SIG-M5 treated with dmso at 0.1 percent for 504 hours (cell line): ENCODE measurements at regions not wholly inside any gene's neighbourhood (a gene's known extent, or its start where the extent isn't known, plus 50 kb on each side); places are given as distances from the start of the nearest gene placed in this dataset.

Source experiments
- DNase-seq: peaks from one replicate; lab custom pipeline; 2025; ENCODE audit not compliant: unreplicated experiment; lab: John Stamatoyannopoulos, UW

DNA sequence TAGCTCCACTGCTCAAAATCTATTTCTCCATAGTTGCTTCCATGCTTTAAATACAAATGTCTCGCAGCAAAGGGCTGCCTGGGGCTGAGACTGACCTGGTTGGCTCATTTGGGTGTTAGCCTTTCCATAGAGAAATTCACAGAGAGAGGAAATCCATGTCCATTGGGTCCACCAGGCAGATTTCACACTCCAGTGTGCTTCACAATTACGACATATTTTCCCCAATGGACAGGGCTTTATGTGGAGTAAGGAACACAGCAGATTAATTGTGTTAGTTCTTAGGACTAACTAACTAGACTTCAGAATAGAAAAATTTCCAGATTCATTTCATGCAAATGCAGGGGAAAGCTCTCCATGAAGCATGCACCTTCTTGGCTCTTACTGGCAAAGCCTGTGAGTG lies 180.7 kb downstream of the FBXO15 start:
- DNase-seq, result no peak

DNA sequence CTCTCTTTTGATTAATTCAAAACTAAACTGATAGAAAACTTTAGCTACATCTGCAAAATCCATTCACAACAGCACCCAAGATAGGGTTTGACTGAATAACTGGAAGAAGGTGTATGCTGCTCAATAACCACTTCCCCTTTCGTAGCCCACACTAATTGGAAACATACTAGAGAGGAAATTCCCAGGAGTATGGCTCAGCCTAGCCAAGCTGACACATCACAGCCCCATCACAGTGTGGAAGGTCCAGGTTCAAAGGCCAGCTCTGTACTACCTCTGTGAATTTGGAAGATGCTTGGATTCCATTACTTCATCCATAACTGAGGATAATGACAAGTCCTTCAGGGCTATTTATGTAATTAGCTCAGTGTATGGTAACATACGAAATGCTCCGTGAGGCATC lies 185.4 kb downstream of the FBXO15 start:
- DNase-seq, result no peak

DNA sequence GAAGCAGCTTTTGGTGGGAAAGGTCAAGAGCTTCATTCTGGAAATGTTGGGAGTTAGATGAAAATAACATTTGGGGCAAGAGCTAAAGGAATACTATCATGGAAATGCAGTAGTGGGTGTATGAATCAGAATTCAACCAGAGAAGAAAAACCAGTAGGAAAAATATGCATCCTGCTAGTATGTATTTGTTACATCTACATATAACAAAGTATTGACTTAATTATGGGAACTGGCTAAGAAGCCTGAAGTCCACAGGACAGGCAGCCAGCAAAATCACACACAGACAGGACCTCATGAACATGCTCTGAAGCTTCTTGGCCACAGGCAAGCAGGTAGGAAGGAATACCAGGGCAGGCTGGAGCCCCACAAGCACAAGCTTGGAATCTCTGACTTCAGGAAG lies 185.8 kb downstream of the FBXO15 start:
- no peak for DNase-seq

DNA sequence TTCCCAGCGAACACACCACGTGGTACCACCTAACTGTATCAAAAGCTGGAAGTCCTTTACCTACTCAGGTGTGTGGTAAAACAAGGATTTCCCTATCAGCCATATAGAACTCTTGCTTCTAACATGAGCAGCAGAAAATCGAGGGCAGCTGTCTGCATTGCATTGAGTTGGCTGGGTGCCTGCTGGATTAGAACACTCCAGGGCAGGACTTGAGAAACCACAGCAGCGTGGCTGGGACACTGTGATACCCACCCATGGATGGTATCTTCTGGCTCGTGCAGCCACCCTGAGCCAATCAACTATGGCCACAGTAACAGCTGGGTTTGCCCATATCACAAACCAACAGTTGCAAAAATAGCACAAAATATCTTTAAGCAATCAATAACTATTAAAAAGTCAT lies 188.3 kb downstream of the FBXO15 start:
- no peak for DNase-seq

- no peak for DNase-seq
These were observed 193.4 kb downstream of the FBXO15 start for GRCh38 chr18:73954268-73954667.

DNA sequence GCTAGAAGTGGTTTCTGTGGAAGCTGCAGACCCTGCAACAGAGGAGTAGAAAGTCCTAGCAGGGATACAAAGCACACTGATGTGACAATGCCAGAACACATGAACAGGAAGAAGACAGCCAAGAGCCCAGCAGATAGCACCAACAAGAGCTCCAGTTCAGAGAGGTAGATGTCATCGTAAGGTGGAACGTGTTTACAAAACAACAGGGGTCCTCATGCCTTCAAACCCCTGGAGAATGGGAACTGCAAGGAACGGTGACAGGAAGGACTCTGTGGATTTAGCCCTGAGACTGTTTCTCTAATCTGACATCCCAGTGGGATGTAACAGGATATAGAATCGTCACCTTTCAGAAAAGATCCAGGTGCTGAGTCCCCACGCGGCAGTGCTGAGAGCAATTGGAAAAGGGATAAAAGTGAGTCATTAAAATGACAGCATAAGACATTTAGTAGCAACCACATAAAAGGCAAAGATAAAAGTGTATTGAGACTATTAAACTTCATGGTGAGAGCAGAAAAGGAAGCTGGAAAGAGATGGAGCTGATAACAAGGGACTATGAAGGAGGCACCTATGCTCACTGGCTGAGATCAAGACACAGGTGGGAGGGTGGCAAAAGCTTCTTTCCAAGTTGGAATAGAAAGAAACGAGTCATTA lies 195.2 kb downstream of the FBXO15 start:
- no peak for DNase-seq

- no peak for DNase-seq
These were observed 197.4 kb downstream of the FBXO15 start for GRCh38 chr18:73950116-73950700.

- DNase-seq, result no peak
These were observed 199.1 kb downstream of the FBXO15 start for GRCh38 chr18:73948497-73948896.

DNA sequence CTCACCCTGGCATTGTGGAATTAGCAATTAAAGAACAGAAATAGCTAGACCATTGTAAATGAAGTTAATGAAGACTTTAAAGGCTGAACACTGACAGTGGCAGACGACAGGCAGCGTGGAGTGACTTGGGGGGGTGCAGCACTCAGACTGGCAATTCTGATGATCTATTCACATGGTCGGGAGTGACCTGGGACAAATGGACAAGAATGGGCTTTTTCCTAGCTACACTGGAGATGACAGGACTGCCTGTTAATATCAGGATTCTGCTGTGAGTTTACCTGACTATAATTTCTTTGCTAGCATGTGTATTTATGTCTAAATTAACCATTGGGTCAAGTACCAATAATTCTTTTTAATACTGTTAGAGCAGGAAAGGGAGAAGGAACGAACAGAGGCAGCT lies 199.6 kb downstream of the FBXO15 start:
- DNase-seq, result no peak

- DNase-seq, result no peak
These were observed 200.3 kb downstream of the FBXO15 start for GRCh38 chr18:73947180-73947921.

- no peak for DNase-seq
These were observed 202.4 kb downstream of the FBXO15 start for GRCh38 chr18:73945130-73945792.

- no peak for DNase-seq
These were observed 202.9 kb downstream of the FBXO15 start for GRCh38 chr18:73944715-73945114.

DNA sequence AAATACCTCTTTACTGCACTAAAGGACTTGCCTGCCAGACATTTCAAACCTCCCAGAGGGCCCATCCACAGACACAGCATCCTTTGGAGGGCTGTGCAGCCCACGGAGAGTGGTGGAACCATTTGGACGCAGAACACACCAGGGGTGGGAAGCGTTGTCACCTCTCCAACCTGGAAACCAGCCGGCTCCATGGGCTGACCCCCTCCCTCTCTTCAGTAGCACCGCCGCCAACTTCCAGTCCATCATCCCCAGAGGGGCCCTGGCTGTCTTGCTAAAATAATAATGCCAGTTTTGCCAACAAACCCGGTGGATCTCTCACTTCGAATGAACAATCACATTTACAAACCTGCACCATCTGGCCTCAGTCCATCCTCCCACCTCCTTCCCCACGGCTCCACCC lies 203.9 kb downstream of the FBXO15 start:
- DNase-seq, result no peak

- DNase-seq, result no peak
These were observed 204.7 kb downstream of the FBXO15 start for GRCh38 chr18:73942956-73943355.

DNA sequence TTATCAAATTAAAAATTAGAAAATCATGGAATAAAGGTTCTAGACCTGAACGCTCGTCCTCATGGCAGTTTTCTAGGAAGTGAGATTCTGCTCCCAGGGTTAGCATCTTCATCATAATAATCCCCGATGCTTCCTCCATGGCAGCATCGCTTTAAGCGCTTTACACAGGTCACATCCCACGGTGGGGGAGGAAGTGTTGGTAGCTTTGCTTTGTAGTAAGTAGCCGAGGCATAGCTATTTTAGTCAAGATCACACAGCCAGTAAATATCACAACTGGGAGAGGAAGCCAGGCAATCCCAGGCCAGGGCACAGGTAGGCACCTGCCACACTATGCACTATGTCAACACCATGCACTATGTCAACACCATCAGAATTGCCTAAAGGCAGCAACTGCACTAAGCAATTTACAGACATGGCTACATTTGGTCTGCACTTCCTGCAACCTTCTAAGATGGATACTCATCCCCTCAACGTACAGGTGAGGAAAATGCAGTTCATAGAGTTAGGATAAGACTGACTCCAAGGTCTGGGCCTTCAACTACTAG lies 205.5 kb downstream of the FBXO15 start:
- no peak for DNase-seq

GRCh38 chr18:73940721-73941120 lies 206.9 kb downstream of the FBXO15 start:
- DNase-seq, result no peak

DNA sequence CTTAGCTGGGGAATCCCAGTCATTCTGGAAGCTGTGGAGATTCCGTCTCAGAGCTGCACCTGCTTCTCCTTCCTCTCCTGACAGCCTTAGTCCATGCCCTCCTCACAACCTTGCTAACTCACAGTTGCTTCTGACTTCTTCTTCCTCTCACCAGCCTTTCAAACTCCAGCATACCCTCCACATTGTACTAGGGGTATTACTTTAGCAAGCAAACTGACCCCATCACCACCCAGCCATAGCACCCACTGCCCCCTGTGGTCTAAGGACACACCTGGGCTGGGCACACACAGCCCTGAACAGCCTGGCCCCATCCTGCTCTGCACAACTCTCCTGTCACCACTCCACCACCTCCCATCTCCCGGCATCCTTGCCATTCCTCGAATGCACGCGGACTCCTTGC lies 208.2 kb downstream of the FBXO15 start:
- no peak for DNase-seq

DNA sequence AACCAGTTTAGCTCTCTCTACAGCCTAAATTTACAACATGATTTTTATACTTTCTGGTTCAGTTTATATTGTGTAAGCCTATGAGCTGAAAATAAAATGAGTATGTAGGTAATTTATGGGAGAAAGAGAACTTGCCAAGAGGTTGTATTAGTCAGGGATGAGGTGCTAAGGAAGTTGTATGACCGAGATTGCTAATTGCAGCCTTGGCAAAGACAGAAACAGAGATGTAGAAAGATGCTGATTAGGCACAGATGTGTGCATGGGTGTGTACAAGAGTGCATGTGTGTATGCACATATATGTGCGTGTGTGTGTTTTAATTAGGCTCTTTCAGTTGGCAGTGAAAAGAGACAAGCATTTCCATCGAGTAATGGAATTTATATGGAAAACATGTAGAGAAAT lies 213.9 kb downstream of the FBXO15 start:
- DNase-seq, result no peak

DNA sequence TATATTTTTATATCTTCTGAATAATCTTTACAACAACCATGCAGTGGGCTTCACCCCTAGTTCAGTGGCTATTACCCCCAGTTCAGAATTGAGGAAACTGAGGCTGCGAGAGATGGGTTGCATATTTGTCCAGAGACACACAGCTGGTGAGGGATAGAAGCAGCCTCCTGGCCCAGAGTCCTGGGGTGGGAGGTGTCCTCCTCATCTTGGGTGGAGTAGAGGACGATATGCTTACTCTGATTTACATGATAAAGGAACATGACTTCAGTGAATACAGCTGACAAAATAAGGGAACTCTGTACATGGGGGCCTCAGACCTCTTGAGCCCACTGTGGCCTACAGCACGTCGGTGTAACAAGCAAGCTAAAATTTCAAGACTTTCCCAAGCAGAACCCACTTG lies 214.7 kb downstream of the FBXO15 start:
- no peak for DNase-seq

GRCh38 chr18:73927496-73927895 lies 220.1 kb downstream of the FBXO15 start:
- DNase-seq, result no peak

GRCh38 chr18:73924836-73925235 lies 222.8 kb downstream of the FBXO15 start:
- no peak for DNase-seq

- DNase-seq, result no peak
These were observed 223.3 kb downstream of the FBXO15 start for GRCh38 chr18:73924307-73924706.
